ENCODE measurements at regions not wholly inside any gene's neighbourhood (a gene's known extent, or its start where the extent isn't known, plus 50 kb on each side); places are given as distances from the start of the nearest gene placed in this dataset.
"Not testable (repeated sequence)": the region's sequence is repeated elsewhere in the genome, so short reads cannot be mapped to it uniquely, and the experiment has no call there.

DNA sequence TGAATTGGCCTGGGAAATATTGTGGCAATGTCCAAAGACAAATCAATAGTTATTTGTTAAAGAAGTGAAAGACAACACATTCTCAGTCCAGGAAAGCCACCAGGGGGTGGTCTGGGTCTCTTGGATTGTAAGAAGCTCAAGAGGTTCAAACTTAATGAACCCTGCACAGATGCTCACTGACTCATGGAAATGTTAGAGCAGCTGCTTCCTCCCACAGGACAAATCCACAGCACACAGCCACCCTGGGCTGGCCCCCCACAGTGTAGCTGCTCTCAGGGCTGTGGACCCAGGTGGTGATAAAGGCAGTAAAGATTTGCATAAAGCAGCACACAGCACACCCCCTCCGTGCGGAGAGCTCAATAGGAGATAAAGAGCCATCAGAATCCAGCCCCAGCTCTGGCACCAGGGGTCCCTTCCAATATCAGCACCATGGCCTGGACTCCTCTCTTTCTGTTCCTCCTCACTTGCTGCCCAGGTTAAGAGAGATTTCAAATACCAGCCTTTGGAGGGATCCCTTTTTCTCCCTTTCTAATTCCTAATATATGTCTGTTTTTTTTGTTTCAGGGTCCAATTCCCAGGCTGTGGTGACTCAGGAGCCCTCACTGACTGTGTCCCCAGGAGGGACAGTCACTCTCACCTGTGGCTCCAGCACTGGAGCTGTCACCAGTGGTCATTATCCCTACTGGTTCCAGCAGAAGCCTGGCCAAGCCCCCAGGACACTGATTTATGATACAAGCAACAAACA lies 124.8 kb downstream of the VPREB1 start:
- H4K8ac ChIP-seq (ENCODE audit: low read depth in 2 of 2, low read length in 2 of 2); DNase-seq; in situ Hi-C loops (cut with MboI; ENCODE audit: low sequenced_read_pairs); H3K56ac ChIP-seq (ENCODE audit: extremely low read depth, insufficient read depth, low read length); H3K4me2 ChIP-seq (ENCODE audit: low read depth, low read length); H3K36me3 ChIP-seq (ENCODE audit: control insufficient read depth, insufficient read depth, low read length); H2AFZ ChIP-seq (replicated peaks; ENCODE audit: low read length, poor library complexity); H3K9me1 ChIP-seq (ENCODE audit: insufficient read depth, low read length); H3K18ac ChIP-seq (ENCODE audit: low read depth, low read length); ATAC-seq (ENCODE audit: low read depth); H2AK9ac ChIP-seq (replicated peaks; ENCODE audit: low read depth, low read length, poor library complexity); H3K4me3 ChIP-seq (ENCODE audit: insufficient read depth, low read depth, low read length); H3K9ac ChIP-seq (ENCODE audit: low read depth, low read length); H4K5ac ChIP-seq (ENCODE audit: low read depth, low read length); BruUV-seq (replicated peaks); H3K4me1 ChIP-seq (ENCODE audit: control insufficient read depth, insufficient read depth, low read length); H4K20me1 ChIP-seq (ENCODE audit: insufficient read depth, low read length); H3K79me1 ChIP-seq (ENCODE audit: low read depth in 1 of 2, low read length in 2 of 2); H2BK120ac ChIP-seq (ENCODE audit: low read depth, low read length); POLR2A ChIA-PET (ENCODE audit: unreplicated experiment); H4K91ac ChIP-seq (ENCODE audit: insufficient read depth, low read depth, low read length); H3K27ac ChIP-seq (ENCODE audit: insufficient read depth, low read length); H2AK5ac ChIP-seq (ENCODE audit: low read depth, low read length); H2BK20ac ChIP-seq (ENCODE audit: low read depth, low read length); H3K9me3 ChIP-seq (ENCODE audit: control insufficient read depth, insufficient read depth, low read length); H3K4ac ChIP-seq (ENCODE audit: low read depth, low read length); dilution Hi-C loops (cut with HindIII; ENCODE audit: low sequenced_read_pairs, unreplicated experiment); intact Hi-C loops (cut with micrococcal nuclease); H2BK5ac ChIP-seq (ENCODE audit: low read depth, low read length, poor library complexity, severe bottlenecking); H2BK15ac ChIP-seq (ENCODE audit: low read depth, low read length); H3K23ac ChIP-seq (ENCODE audit: low read depth, low read length); H3K14ac ChIP-seq (replicated peaks; ENCODE audit: low read depth, low read length): not testable (repeated sequence)
- H3K27me3 ChIP-seq (ENCODE audit: control insufficient read depth, insufficient read depth, low read length), result peaks cover 18% of the 10 kb centered on the region
- no CpG with 5 or more reads among the region's 2 CpGs for whole genome bisulfite sequencing, 2 experiments (ENCODE audit: extremely low coverage in 2 of 2, insufficient read length in 1 of 2)
- CTCF ChIA-PET, result interaction anchor here (0.6 kb wide), 1 partner anchor 26 kb away, joined by 3 read pairs; no protein-coding TSS in a partner anchor

Measured in IMR-90 (cell line).